Choroid plexus epithelial cell (primary cell): ENCODE measurements at regions not wholly inside any gene's neighbourhood (a gene's known extent, or its start where the extent isn't known, plus 50 kb on each side); places are given as distances from the start of the nearest gene placed in this dataset.

Source experiments
- DNase-seq: peaks from one replicate; pipeline ENCODE4 v3.0.0-alpha.2; 2010; ENCODE audit warnings: low read depth
- H3K4me3 ChIP-seq: 2 replicates; pipeline ENCODE4 v1.5.1; 2011; ENCODE audit warnings: low read depth, mild to moderate bottlenecking, control low read depth, low read length, moderate library complexity
- TF ChIP-seq, protein P1 (sequence below): conservative IDR thresholded peaks from 2 replicates; pipeline ENCODE4 v1.5.1; 2011; ENCODE audit warnings: low read depth, mild to moderate bottlenecking, control low read depth, inconsistent platforms, low read length, moderate library complexity

DNA sequence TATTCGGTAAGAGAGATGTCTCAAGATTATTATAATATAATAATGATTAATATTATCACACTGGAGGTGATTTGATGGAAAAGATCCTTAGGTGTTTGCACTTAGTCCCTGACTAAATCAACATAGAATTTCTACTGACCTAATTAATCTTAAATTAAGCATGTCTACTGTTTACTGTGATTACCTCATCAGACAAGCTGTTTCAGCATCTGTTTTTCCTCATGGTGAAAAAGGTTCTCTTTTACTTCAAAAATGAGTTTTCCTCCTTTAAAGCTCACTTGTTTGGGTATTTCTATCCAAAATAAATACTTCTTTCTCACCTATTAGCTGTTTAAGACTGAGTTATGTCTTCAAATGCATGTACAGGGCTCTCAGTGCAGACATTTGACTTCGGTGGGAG is 407.8 kb downstream of the NKX6-1 start:
- no peak overlapping the region for H3K4me3 ChIP-seq
- TF ChIP-seq, protein P1, sequence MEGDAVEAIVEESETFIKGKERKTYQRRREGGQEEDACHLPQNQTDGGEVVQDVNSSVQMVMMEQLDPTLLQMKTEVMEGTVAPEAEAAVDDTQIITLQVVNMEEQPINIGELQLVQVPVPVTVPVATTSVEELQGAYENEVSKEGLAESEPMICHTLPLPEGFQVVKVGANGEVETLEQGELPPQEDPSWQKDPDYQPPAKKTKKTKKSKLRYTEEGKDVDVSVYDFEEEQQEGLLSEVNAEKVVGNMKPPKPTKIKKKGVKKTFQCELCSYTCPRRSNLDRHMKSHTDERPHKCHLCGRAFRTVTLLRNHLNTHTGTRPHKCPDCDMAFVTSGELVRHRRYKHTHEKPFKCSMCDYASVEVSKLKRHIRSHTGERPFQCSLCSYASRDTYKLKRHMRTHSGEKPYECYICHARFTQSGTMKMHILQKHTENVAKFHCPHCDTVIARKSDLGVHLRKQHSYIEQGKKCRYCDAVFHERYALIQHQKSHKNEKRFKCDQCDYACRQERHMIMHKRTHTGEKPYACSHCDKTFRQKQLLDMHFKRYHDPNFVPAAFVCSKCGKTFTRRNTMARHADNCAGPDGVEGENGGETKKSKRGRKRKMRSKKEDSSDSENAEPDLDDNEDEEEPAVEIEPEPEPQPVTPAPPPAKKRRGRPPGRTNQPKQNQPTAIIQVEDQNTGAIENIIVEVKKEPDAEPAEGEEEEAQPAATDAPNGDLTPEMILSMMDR = no peak
- no peak for DNase-seq

DNA sequence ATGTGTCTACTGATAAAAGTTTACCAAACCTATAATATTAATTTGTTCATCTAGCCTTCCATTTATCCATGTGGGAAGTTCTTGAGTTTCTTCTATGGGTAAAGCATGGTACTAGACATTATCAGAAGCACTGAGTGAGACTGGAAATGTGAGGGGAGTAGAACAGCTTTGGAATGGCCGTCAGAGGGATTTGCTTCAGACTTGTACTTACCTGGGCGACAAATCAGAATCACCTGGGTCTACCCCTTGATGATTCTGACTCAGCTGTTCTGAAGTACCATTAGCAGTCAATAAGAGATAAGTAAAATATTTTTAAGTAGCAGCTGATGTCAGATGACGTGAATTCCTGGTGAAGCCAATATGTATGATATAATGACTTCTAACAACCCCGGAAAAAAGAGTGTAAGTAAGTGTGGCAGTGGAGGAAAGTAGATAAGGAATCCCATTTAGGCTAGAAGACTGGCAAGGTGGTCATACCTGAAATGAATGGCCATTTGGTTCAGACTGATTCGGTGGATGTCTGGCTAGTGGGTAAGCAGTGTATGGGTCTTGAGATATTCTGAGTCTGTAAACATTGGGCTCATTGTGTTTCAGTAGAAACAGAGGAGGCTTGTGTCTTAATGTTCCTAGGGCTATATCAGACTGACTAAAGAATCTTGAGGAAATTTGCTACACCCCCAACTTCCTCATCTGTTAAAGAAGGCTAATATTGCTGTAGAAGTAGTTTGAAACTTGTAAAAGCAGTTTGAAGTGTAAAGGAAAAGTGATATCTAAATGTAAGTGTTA is 409.2 kb downstream of the NKX6-1 start:
- H3K4me3 ChIP-seq = no peak overlapping the region
- DNase-seq = no peak
- TF ChIP-seq, protein P1 = no peak

DNA sequence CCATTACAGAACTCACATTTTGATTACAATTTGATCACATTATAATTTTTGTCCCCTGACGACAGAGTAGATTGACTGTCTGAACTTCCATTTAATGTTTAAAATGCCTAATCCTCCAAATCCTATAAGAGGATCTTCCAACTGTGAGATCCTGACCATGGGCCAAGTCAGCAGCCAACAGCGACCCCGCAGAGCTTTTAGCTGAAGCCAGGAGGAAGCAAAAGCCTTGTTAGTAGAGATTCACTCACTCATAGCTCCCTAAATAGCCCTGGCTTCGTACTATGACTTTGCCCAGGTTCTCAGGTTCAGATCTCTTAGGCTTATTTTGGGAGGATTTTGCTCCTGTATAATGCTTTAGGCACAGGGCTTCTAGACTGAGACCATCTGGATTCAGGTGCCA is 413.1 kb downstream of the NKX6-1 start:
- TF ChIP-seq, protein P1 = no peak
- no peak for DNase-seq
- H3K4me3 ChIP-seq = no peak overlapping the region

DNA sequence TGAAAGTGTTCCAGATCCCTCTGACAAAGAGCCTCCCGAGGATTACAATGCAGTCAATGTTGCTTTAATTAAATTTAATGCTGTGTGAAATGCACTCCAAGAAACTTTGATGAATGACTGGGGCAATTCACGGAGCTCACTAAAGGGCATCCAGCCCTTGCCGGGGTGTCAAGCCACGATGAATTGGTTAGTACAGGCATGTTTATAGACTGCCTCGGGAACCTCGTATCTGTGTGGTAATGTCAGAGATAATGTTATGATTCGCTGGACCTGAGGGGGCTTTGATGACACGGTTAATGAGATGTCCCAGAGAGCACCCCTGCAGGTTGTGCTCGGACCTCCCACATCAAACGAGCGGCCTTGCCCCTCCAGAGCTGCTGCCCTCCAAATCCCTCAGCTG is 428.8 kb downstream of the NKX6-1 start:
- no peak overlapping the region for H3K4me3 ChIP-seq
- TF ChIP-seq, protein P1 = no peak
- no peak for DNase-seq

DNA sequence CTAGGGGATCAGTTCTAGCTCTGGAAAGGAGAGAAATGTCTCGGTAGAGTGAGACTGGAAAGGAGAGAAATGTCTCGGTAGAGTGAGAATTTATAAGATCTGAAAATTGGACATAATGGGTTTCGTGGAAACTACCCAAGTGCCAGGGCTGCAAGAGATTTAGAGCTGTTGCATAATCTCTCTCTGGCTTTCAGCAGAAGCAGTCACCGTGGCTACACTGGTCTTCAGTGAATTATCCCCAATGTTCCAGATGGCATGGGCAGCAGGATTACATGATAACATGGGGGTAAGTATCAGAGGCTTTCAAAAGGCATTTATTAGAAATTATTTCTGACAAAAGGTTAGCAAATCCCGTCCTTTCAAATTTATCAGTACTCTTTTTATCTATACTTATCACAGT is 435.5 kb downstream of the NKX6-1 start:
- DNase-seq = no peak
- no peak overlapping the region for H3K4me3 ChIP-seq
- TF ChIP-seq, protein P1 = no peak

DNA sequence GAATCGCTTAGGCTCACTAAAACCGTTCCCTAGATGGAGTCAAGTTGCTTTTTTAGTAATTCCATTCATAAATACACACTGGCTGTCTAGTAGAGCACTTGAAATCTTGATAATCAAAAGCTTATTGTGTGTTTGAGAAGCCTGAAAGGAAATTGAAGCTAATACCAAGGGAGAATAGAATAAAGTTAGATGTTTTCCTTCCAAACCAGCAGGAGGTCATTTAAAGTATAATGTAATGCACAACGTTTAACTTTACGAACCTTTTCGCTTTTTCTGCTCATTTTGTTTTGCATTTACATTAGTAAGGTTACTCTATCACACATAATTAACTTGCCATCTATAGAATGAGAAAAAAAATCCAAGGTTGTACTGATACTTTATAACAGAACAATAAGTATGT is 440.9 kb downstream of the NKX6-1 start:
- DNase-seq = no peak
- TF ChIP-seq, protein P1 = no peak

DNA sequence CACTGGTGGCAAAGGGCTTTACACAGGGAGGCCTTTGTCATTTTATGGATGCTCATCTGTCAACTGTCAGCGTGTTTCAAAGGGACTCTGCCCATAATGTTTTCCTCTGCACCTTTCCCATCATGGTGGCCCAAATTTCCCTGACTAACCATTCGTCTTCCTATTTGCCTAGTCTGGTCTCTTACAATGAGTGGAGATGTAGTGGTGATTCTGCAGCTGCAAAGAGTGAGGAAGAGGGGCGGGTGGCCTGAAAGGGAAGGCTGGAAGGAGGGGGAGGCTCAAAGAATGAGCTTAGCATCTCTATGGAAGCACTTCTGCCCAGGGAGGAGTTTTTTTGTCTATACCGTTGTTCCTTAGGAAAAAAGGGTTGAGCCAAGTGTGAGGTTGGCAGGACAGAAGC is 447.5 kb downstream of the NKX6-1 start:
- TF ChIP-seq, protein P1 = no peak
- no peak for DNase-seq
- no peak overlapping the region for H3K4me3 ChIP-seq

More for the DNA sequence above, 440.9 kb downstream of the NKX6-1 start:
- H3K4me3 ChIP-seq = no peak overlapping the region
